LNCAP (cell line): ENCODE measurements at regions not wholly inside any gene's neighbourhood (a gene's known extent, or its start where the extent isn't known, plus 50 kb on each side); places are given as distances from the start of the nearest gene placed in this dataset.

Experiments used
- CTCF ChIP-seq: fragments of 450-650 bp; IDR thresholded peaks from 2 replicates; pipeline ENCODE4 v1.5.1; 2017; ENCODE audit warnings: mild to moderate bottlenecking

DNA sequence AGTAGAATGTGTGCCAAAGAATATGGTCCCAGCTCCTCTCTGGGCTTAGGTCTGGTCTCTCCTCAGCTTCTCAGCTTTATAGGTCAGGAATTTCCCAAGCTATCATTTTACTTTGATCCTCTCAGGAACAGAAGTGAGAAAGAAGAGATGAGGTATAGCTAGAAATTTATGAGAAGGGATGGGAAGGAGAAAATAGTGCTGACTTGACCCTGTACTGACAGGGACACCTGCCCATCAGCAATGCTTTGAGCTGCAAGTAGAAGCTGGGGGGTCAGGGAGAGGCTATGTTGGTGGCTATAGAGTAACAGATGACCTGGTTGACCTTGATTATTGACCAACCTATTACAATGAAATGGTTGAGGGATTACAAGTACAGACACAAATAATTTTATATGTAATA lies 75.0 kb downstream of the XCL2 start:
- TF ChIP-seq CTCF: no peak

DNA sequence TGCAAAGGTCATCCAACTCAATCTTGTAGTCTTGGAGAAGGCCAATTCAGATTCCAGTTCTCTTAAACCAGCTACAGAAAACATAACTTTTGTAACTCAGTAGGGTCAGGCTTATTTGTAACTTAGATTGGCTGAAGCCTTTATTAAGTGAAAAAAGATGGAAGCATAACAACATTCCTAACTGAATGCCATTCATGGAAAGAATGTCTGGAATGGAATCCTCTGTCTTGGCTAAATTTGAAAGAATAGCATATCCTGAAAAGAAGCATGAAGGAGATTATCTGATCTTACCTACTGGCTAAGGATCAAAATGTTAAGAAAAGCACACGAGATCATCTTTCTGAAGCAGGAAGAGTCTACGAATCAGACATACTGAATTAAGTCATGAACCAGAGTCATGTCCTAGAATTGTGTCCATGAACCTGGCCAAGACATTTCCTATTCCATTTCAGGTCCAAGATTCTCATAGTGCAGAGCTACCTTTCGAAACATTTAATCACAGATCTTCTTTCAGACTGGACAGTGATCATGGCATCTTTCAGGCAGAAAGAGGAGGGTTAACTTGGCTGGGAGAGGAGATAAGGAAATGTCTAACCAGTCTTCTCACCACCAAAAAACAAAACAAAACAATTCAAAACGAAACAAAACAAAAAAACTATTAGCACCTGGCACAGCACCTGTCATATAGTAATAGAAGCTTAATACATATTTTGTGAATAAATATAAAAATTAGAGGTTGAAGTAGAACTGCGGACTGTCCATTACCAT lies 75.6 kb downstream of the XCL2 start:
- TF ChIP-seq CTCF: no peak

DNA sequence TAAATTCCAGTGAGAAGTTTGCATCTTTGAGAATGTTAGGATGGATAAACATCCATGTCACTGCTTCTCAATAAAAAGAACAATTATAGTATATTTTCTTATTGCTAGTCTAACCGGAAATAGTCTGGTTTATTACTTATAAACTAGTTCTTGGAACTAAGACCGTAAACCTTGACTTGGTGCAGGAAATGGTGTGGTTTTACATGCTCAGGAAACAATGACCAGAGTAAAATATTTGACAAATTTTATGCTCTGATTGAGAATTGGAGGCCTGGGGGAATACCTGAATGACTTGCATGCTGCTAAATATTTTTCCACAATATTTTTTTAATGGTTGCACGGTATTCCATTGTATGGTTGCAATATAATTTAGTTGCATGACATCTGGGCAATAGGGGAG lies 76.3 kb downstream of the XCL2 start:
- no peak for TF ChIP-seq CTCF

DNA sequence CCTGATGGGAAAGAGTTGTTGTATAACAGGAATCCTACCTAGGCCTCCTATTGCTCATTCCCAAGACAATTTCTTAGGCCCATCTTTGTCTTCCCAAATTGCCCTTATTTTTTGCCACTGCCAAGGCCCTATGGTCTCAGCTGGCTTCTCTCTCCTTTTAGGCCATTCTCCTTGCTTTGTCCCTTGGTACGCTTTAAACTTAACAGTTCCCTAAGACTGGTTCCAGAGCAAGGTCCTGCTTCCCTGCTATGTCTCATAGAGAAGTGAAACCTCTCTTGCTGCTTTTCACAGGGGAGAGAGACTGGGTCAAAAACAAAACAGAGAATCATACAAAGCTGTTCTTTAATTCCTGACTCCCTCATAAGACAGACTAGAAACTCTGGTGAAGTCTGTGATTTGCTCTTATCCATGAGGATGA lies 77.1 kb downstream of the XCL2 start:
- TF ChIP-seq CTCF: no peak

- TF ChIP-seq CTCF: no peak
Measured at GRCh38 chr1:168466092-168466713, 77.6 kb downstream of the XCL2 start.

DNA sequence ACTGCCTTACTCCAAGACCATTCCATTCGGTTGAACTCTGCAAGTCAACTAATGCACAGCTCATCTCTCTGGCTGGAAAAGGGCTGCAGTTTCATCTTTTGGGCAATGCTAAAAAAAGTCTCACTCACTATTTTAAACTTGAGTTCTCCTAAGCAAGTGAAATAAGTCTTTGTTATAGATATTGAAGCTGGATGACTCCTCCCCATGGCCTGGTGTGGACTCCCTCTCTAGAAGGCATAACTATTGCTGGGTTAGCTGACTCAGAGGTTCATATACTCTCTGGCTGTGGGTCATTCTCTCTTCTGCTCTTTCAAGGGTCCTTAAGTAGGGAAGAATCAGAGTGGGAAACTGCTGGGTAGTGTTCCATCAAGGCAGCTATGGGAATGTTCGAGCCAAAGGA lies 88.0 kb downstream of the XCL2 start:
- TF ChIP-seq CTCF: no peak

- no peak for TF ChIP-seq CTCF
Measured at GRCh38 chr1:168454211-168454815, 89.5 kb downstream of the XCL2 start.
